Endothelial cell of umbilical vein (primary cell): ENCODE measurements at regions not wholly inside any gene's neighbourhood (a gene's known extent, or its start where the extent isn't known, plus 50 kb on each side); places are given as distances from the start of the nearest gene placed in this dataset.

ENCODE experiments used
- EZH2 ChIP-seq: IDR thresholded peaks from 2 replicates; pipeline ENCODE4 v1.6.1; 2012; ENCODE audit warnings: borderline replicate concordance, low read depth, mild to moderate bottlenecking, moderate library complexity, low read length, inconsistent platforms; ENCODE audit not compliant: severe bottlenecking
- JUN ChIP-seq: IDR thresholded peaks from 2 replicates; pipeline ENCODE4 v1.6.1; 2011; ENCODE audit warnings: borderline replicate concordance, low read depth; ENCODE audit not compliant: insufficient read length, insufficient read depth
- POLR2A ChIP-seq: IDR thresholded peaks from 2 replicates; pipeline ENCODE4 v1.6.1; 2012; ENCODE audit warnings: low read depth, mild to moderate bottlenecking, control low read depth, low read length
- TF ChIP-seq, protein P1 (sequence below), 2 donors: IDR thresholded peaks; 1 replicate in 1 of 2; 2 replicates in 1 of 2; pipeline ENCODE4 v1.5.1; 2011; ENCODE audit warnings: low read length in 2 of 2, mild to moderate bottlenecking in 2 of 2, moderate library complexity in 2 of 2, control low read depth in 1 of 2, inconsistent platforms in 1 of 2, low read depth in 1 of 2; ENCODE audit not compliant: insufficient read depth in 1 of 2; ENCODE audit errors: extremely low read depth in 1 of 2

DNA sequence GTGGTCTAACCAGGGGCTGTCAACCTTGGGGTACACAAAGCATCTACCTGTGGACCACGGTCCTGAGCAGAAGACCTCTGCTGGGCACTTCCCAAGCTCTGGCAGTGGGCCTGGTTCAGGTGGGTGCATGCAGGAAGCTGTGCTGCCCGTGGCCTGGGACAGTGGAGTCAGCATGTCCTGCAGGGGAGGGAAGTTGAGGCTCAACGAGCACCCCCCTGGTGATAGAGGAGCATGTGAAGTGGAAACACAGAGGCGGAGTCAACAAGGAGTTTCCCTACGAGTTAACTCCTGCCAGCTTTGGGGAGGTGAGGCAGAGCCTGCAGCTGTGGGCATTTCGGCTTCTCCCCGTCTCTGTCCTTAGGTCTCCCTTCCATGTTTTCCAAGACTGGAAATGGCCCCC lies 67.5 kb upstream of the IRX2 start:
- TF ChIP-seq, protein P1, sequence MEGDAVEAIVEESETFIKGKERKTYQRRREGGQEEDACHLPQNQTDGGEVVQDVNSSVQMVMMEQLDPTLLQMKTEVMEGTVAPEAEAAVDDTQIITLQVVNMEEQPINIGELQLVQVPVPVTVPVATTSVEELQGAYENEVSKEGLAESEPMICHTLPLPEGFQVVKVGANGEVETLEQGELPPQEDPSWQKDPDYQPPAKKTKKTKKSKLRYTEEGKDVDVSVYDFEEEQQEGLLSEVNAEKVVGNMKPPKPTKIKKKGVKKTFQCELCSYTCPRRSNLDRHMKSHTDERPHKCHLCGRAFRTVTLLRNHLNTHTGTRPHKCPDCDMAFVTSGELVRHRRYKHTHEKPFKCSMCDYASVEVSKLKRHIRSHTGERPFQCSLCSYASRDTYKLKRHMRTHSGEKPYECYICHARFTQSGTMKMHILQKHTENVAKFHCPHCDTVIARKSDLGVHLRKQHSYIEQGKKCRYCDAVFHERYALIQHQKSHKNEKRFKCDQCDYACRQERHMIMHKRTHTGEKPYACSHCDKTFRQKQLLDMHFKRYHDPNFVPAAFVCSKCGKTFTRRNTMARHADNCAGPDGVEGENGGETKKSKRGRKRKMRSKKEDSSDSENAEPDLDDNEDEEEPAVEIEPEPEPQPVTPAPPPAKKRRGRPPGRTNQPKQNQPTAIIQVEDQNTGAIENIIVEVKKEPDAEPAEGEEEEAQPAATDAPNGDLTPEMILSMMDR (IDR thresholded peaks at IDR 0.05; ENCODE audit: extremely low read depth in 1 of 2, insufficient read depth in 1 of 2, low read depth in 1 of 2, low read length in 2 of 2), result no peak
- no peak for TF ChIP-seq EZH2
- no peak for TF ChIP-seq POLR2A
- TF ChIP-seq JUN, result no peak
